Activated CD4-positive, alpha-beta memory T cell treated with anti-CD3 and anti-CD28 coated beads, Interleukin-2, amount 10 ng/mL, durations not matched to agents 7 days and 5 days (primary cell): ENCODE measurements at regions not wholly inside any gene's neighbourhood (a gene's known extent, or its start where the extent isn't known, plus 50 kb on each side); places are given as distances from the start of the nearest gene placed in this dataset.

Source experiments
- CTCF ChIA-PET: fragments of 350-600 bp; sonication (Branson Sonifier 250); formaldehyde crosslinking; loops from one replicate; lab custom pipeline; 2021; ENCODE audit warnings: antibody characterized with exemption, inconsistent platforms; lab: Charles Lee
- POLR2A ChIA-PET: fragments of 350-600 bp; sonication (Branson Sonifier 250); formaldehyde crosslinking; loops from one replicate; lab custom pipeline; 2021; ENCODE audit warnings: antibody characterized with exemption; lab: Charles Lee
- DNase-seq: peaks from one replicate; pipeline ENCODE4 v3.0.0-alpha.2; 2020
- H3K27ac Mint-ChIP-seq: one replicate; pipeline ENCODE4 v1.8.0; 2021; ENCODE audit warnings: mild to moderate bottlenecking, mixed read lengths
- H3K27me3 Mint-ChIP-seq: one replicate; pipeline ENCODE4 v1.8.0; 2021; ENCODE audit warnings: mixed read lengths
- H3K36me3 Mint-ChIP-seq: one replicate; pipeline ENCODE4 v1.8.0; 2021; ENCODE audit warnings: low read depth, mixed read lengths
- H3K4me1 Mint-ChIP-seq: one replicate; pipeline ENCODE4 v1.8.0; 2021; ENCODE audit warnings: mixed read lengths
- H3K4me3 Mint-ChIP-seq: one replicate; pipeline ENCODE4 v1.8.0; 2021; ENCODE audit warnings: mild to moderate bottlenecking, mixed read lengths
- H3K9me3 Mint-ChIP-seq: one replicate; pipeline ENCODE4 v1.8.0; 2021; ENCODE audit warnings: mixed read lengths

- CTCF ChIA-PET: no interaction called here
- H3K36me3 Mint-ChIP-seq: no peaks in the 10 kb centered on the region
- no peak overlapping the region for H3K4me3 Mint-ChIP-seq
- POLR2A ChIA-PET: no interaction called here
- peaks cover 22% of the 10 kb centered on the region for H3K27me3 Mint-ChIP-seq
- DNase-seq: no peak
- H3K4me1 Mint-ChIP-seq: no peaks in the 10 kb centered on the region
- no peak overlapping the region for H3K27ac Mint-ChIP-seq
- H3K9me3 Mint-ChIP-seq: no peaks in the 10 kb centered on the region
Observed at GRCh38 chr15:100761290-100761935, 118.2 kb upstream of the ALDH1A3 start.

GRCh38 chr15:100762289-100762688 lies 117.3 kb upstream of the ALDH1A3 start:
- no peak overlapping the region for H3K4me3 Mint-ChIP-seq
- no peak for DNase-seq
- peaks cover 19% of the 10 kb centered on the region for H3K27me3 Mint-ChIP-seq
- no peaks in the 10 kb centered on the region for H3K4me1 Mint-ChIP-seq
- H3K36me3 Mint-ChIP-seq: no peaks in the 10 kb centered on the region
- no peaks in the 10 kb centered on the region for H3K9me3 Mint-ChIP-seq
- CTCF ChIA-PET: no interaction called here
- H3K27ac Mint-ChIP-seq: no peak overlapping the region
- POLR2A ChIA-PET: no interaction called here

GRCh38 chr15:100762913-100763834 lies 116.5 kb upstream of the ALDH1A3 start:
- H3K4me3 Mint-ChIP-seq: no peak overlapping the region
- no peak for DNase-seq
- H3K9me3 Mint-ChIP-seq: no peaks in the 10 kb centered on the region
- POLR2A ChIA-PET: no interaction called here
- H3K4me1 Mint-ChIP-seq: no peaks in the 10 kb centered on the region
- H3K27ac Mint-ChIP-seq: no peak overlapping the region
- H3K36me3 Mint-ChIP-seq: no peaks in the 10 kb centered on the region
- H3K27me3 Mint-ChIP-seq: peaks cover 15% of the 10 kb centered on the region
- CTCF ChIA-PET: interaction anchor here (1.5 kb wide), 1 partner anchor 244 kb away, joined by 3 read pairs; no protein-coding TSS in a partner anchor

GRCh38 chr15:100763835-100764750 lies 115.5 kb upstream of the ALDH1A3 start:
- H3K36me3 Mint-ChIP-seq: no peaks in the 10 kb centered on the region
- CTCF ChIA-PET: interaction anchor here (1.5 kb wide), 1 partner anchor 243 kb away, joined by 3 read pairs; no protein-coding TSS in a partner anchor
- POLR2A ChIA-PET: no interaction called here
- DNase-seq: no peak
- peaks cover 12% of the 10 kb centered on the region for H3K27me3 Mint-ChIP-seq
- H3K9me3 Mint-ChIP-seq: no peaks in the 10 kb centered on the region
- no peak overlapping the region for H3K4me3 Mint-ChIP-seq
- H3K27ac Mint-ChIP-seq: no peak overlapping the region
- no peaks in the 10 kb centered on the region for H3K4me1 Mint-ChIP-seq

GRCh38 chr15:100764778-100765466 lies 114.7 kb upstream of the ALDH1A3 start:
- Mint-ChIP-seq H3K36me3 (no peaks in the 10 kb centered on the region), H3K9me3 (no peaks in the 10 kb centered on the region), H3K27ac (no peak overlapping the region), H3K4me1 (no peaks in the 10 kb centered on the region), H3K4me3 (no peak overlapping the region), H3K27me3 (peaks cover 4% of the 10 kb centered on the region)
- POLR2A ChIA-PET: no interaction called here
- DNase-seq: no peak
- CTCF ChIA-PET: no interaction called here

GRCh38 chr15:100765467-100766241 lies 114.0 kb upstream of the ALDH1A3 start:
- no peaks in the 10 kb centered on the region for H3K36me3 Mint-ChIP-seq
- DNase-seq: no peak
- POLR2A ChIA-PET: no interaction called here
- H3K27me3 Mint-ChIP-seq: no peaks in the 10 kb centered on the region
- H3K4me1 Mint-ChIP-seq: no peaks in the 10 kb centered on the region
- CTCF ChIA-PET: no interaction called here
- H3K27ac Mint-ChIP-seq: no peak overlapping the region
- no peak overlapping the region for H3K4me3 Mint-ChIP-seq
- H3K9me3 Mint-ChIP-seq: no peaks in the 10 kb centered on the region

- CTCF ChIA-PET: no interaction called here
- Mint-ChIP-seq H3K36me3 (no peaks in the 10 kb centered on the region), H3K4me1 (no peaks in the 10 kb centered on the region), H3K4me3 (no peak overlapping the region), H3K27me3 (no peaks in the 10 kb centered on the region), H3K27ac (no peak overlapping the region), H3K9me3 (no peaks in the 10 kb centered on the region)
- DNase-seq: no peak
- POLR2A ChIA-PET: no interaction called here
Observed at GRCh38 chr15:100766243-100767000, 113.2 kb upstream of the ALDH1A3 start.

GRCh38 chr15:100767001-100767825 lies 112.4 kb upstream of the ALDH1A3 start:
- ChIA-PET CTCF (no interaction called here), POLR2A (no interaction called here)
- Mint-ChIP-seq H3K4me3 (no peak overlapping the region), H3K27ac (no peak overlapping the region), H3K36me3 (no peaks in the 10 kb centered on the region), H3K4me1 (no peaks in the 10 kb centered on the region), H3K27me3 (no peaks in the 10 kb centered on the region), H3K9me3 (no peaks in the 10 kb centered on the region)
- DNase-seq: peak; percentile 9

- Mint-ChIP-seq H3K4me3 (no peak overlapping the region), H3K9me3 (no peaks in the 10 kb centered on the region), H3K4me1 (no peaks in the 10 kb centered on the region), H3K36me3 (no peaks in the 10 kb centered on the region), H3K27ac (no peak overlapping the region), H3K27me3 (no peaks in the 10 kb centered on the region)
- DNase-seq: no peak
- ChIA-PET POLR2A (no interaction called here), CTCF (no interaction called here)
Observed at GRCh38 chr15:100768501-100768931, 111.1 kb upstream of the ALDH1A3 start.

GRCh38 chr15:100769043-100769974 lies 110.3 kb upstream of the ALDH1A3 start:
- CTCF ChIA-PET: no interaction called here
- H3K9me3 Mint-ChIP-seq: no peaks in the 10 kb centered on the region
- H3K36me3 Mint-ChIP-seq: no peaks in the 10 kb centered on the region
- DNase-seq: no peak
- H3K4me1 Mint-ChIP-seq: no peaks in the 10 kb centered on the region
- POLR2A ChIA-PET: no interaction called here
- H3K27ac Mint-ChIP-seq: no peak overlapping the region
- no peaks in the 10 kb centered on the region for H3K27me3 Mint-ChIP-seq
- H3K4me3 Mint-ChIP-seq: no peak overlapping the region
